ENCODE measurements at regions not wholly inside any gene's neighbourhood (a gene's known extent, or its start where the extent isn't known, plus 50 kb on each side); places are given as distances from the start of the nearest gene placed in this dataset.

DNA sequence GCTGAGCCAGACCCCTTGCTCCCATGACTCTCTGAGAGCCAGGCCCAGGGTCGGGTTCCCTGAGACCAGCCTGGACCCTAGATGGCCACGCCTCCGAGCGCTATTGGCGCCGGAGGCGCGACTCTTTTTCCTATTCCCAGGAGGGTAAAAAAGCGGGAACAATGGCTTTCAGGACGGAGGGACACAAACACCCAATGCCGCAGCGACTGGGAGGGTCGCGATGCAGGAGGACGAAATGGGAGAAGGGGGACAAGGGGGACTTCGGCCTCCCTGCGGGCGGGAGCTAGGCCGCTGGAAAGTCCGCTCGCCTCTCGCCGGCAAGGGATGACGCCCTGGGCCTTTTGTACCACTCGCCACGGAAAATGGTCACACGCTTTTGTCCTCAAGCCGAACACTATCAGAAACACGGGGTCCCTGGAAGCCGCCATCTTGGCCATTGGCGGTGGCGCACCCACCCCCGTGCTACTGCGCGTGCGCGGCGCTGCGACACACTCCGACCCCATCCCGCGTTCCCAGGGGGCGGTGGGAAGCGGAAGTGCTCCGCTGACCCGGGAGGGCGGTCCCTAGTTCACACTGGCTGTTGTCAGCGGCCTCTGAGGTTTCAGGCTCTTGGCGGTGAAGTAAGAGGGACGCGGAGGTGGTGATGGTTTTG is 98.4 kb downstream of the ZNF674 start:
- peak overlapping the region; percentile 93 for H3K27ac ChIP-seq (ENCODE audit: insufficient read depth, low read depth, low read length)
- peaks cover 9% of the 10 kb centered on the region for H3K79me2 ChIP-seq (ENCODE audit: control insufficient read depth, insufficient read depth, low read length)
- H3K27me3 ChIP-seq (ENCODE audit: control insufficient read depth in 2 of 2, insufficient read depth in 2 of 2, low read length in 2 of 2), result no peaks in the 10 kb centered on the region
- H3K4me3 ChIP-seq (replicated peaks in 1 of 3; ENCODE audit: insufficient read depth in 1 of 3, low read depth in 1 of 3, low read length in 3 of 3), result peak overlapping the region; percentile 42 to 79 (median 77)
- H4K20me1 ChIP-seq (replicated peaks; ENCODE audit: control insufficient read depth, extremely low read depth, insufficient read depth, low read length), result no peaks in the 10 kb centered on the region
- peaks cover 0 to 4% of the 10 kb centered on the region in 2 experiments for H3K36me3 ChIP-seq (ENCODE audit: control insufficient read depth in 2 of 2, extremely low read depth in 1 of 2, insufficient read depth in 2 of 2, low read length in 2 of 2)
- H3K4me1 ChIP-seq (ENCODE audit: control insufficient read depth, extremely low read depth, insufficient read depth, low read length), result peaks cover 16% of the 10 kb centered on the region
- peak overlapping the region; percentile 96 for H2AFZ ChIP-seq (ENCODE audit: low read depth, low read length)
- DNase-seq (ENCODE audit: low read depth, low spot score) (peak; percentile 75), FAIRE-seq (peak; percentile 72)
- TF ChIP-seq MAX (IDR thresholded peaks at IDR 0.05; ENCODE audit: insufficient read depth, insufficient read length), result no peak
- TF ChIP-seq POLR2AphosphoS5 (IDR thresholded peaks at IDR 0.05; ENCODE audit: insufficient read depth, low read depth, low read length), result peak; percentile 39
- peak overlapping the region; percentile 82 for H3K4me2 ChIP-seq (ENCODE audit: insufficient read depth, low read length)
- CTCF ChIA-PET, result interaction anchor here (1.0 kb wide), 1 partner anchor 38 kb away, joined by 3 read pairs; no protein-coding TSS in a partner anchor
- intact Hi-C loops (cut with micrococcal nuclease) (no loop called here), dilution Hi-C loops (cut with MboI; ENCODE audit: extremely low pct_ligation_motif_present, low sequenced_read_pairs) (no loop called here)
- BruUV-seq (replicated peaks), result TSS peak; percentile 85
- POLR2A ChIA-PET, result no interaction called here
- no peaks in the 10 kb centered on the region for H3K9me1 ChIP-seq (replicated peaks; ENCODE audit: control insufficient read depth, extremely low read depth, insufficient read depth, low read length)
- peak overlapping the region; percentile 93 for H3K9ac ChIP-seq (replicated peaks; ENCODE audit: extremely low read depth, insufficient read depth, low read length)
- H3K9me3 ChIP-seq (replicated peaks; ENCODE audit: control insufficient read depth, insufficient read depth, low read length), result no peaks in the 10 kb centered on the region

- H3K27me3 ChIP-seq (ENCODE audit: control insufficient read depth in 2 of 2, insufficient read depth in 2 of 2, low read length in 2 of 2), result no peaks in the 10 kb centered on the region
- ChIA-PET POLR2A (no interaction called here), CTCF (no interaction called here)
- H4K20me1 ChIP-seq (replicated peaks; ENCODE audit: control insufficient read depth, extremely low read depth, insufficient read depth, low read length), result no peaks in the 10 kb centered on the region
- H2AFZ ChIP-seq (ENCODE audit: low read depth, low read length), result no peak overlapping the region
- H3K79me2 ChIP-seq (ENCODE audit: control insufficient read depth, insufficient read depth, low read length), result peaks cover 9% of the 10 kb centered on the region
- no peaks in the 10 kb centered on the region for H3K36me3 ChIP-seq (ENCODE audit: control insufficient read depth in 2 of 2, extremely low read depth in 1 of 2, insufficient read depth in 2 of 2, low read length in 2 of 2)
- H3K9me1 ChIP-seq (replicated peaks; ENCODE audit: control insufficient read depth, extremely low read depth, insufficient read depth, low read length), result no peaks in the 10 kb centered on the region
- BruUV-seq (replicated peaks), result no TSS peak
- H3K27ac ChIP-seq (ENCODE audit: insufficient read depth, low read depth, low read length), result peak overlapping the region; percentile 41
- DNase-seq (ENCODE audit: low read depth, low spot score) (peak; percentile 78), FAIRE-seq (peak; percentile 96)
- peaks cover 16% of the 10 kb centered on the region for H3K4me1 ChIP-seq (ENCODE audit: control insufficient read depth, extremely low read depth, insufficient read depth, low read length)
- H3K9ac ChIP-seq (replicated peaks; ENCODE audit: extremely low read depth, insufficient read depth, low read length), result no peak overlapping the region
- intact Hi-C loops (cut with micrococcal nuclease), result no loop called here
- dilution Hi-C loops (cut with MboI; ENCODE audit: extremely low pct_ligation_motif_present, low sequenced_read_pairs), result no loop called here
- H3K9me3 ChIP-seq (replicated peaks; ENCODE audit: control insufficient read depth, insufficient read depth, low read length), result no peaks in the 10 kb centered on the region
- no peak overlapping the region for H3K4me2 ChIP-seq (ENCODE audit: insufficient read depth, low read length)
- H3K4me3 ChIP-seq (replicated peaks in 1 of 3; ENCODE audit: insufficient read depth in 1 of 3, low read depth in 1 of 3, low read length in 3 of 3), result no peak overlapping the region
- peak; percentile 8 for TF ChIP-seq JUN (IDR thresholded peaks at IDR 0.05; ENCODE audit: borderline replicate concordance, insufficient read depth, insufficient read length, low read depth)
- TF ChIP-seq MYC (IDR thresholded peaks at IDR 0.05; ENCODE audit: low read depth, low read length), result no peak
- TF ChIP-seq FOS (IDR thresholded peaks at IDR 0.05; ENCODE audit: borderline replicate concordance, insufficient read depth, low read length), result peak; percentile 65
- TF ChIP-seq CTCF (IDR thresholded peaks at IDR 0.05; ENCODE audit: extremely low read depth in 1 of 2, insufficient read depth in 1 of 2, low read depth in 1 of 2, low read length in 2 of 2), result no peak
- TF ChIP-seq EZH2 (IDR thresholded peaks at IDR 0.05; ENCODE audit: borderline replicate concordance, low read depth, low read length, severe bottlenecking), result no peak
- TF ChIP-seq MAX (IDR thresholded peaks at IDR 0.05; ENCODE audit: insufficient read depth, insufficient read length), result no peak
These were observed 101.2 kb downstream of the ZNF674 start for GRCh38 chrX:46444011-46444410.
